ENCODE measurements at regions not wholly inside any gene's neighbourhood (a gene's known extent, or its start where the extent isn't known, plus 50 kb on each side); places are given as distances from the start of the nearest gene placed in this dataset.

DNA sequence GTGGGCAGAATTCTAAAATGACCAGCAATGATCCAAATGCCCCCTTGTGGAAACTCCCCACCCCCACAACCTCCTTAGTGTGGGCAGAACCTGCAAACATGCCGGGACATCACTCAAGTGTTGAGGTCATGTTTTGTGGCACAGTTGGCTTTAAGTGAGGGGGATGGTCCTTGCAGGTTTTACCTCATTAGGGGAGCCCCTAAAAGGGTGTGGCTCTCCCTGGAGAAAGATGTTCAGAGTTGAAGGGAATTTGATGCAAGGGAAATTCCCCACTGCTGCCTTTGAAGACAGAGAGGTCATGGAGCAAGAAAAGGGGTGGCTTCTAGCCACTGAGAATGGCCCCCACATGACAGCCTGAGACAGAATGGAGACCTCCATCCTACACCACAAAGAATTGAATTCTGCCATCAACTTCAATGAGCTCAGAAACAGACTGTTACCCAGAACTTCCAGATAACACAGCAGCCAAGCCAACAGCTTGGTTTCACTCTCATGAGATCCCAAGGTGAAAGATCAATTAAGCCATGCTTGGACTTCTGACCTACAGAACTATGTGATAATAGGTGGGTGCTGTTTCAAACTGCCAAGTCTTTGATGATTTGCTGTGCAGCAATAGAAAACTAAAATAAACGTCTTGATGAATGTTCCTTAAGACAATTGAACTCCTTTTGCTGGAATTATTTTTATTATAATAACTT is 103.4 kb downstream of the MED10 start:
- DNase-seq (ENCODE audit: low read depth in 2 of 3, low spot score in 1 of 3): peak in 1 of 3 donors; percentile 5

DNA sequence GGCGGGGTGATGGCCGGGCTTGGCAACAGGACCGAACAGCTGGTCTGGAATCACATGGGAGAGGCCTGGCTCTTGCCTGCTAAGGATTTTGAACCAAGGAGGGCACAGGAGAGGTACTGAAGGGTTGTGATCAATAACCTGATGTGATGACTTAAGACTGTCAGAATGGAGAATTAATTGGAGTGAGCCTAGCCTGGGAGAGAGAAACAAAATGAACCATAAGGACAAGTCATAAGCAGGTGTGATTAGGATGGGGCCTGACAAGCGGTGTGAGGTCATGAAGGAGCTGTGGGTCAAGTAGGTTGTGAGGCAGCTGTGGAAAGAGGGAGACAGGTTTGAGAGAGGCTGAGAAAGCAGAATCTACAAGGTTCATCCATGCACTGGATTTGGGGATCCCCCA is 104.6 kb downstream of the MED10 start:
- DNase-seq (ENCODE audit: low read depth in 2 of 3, low spot score in 1 of 3): no peak

DNA sequence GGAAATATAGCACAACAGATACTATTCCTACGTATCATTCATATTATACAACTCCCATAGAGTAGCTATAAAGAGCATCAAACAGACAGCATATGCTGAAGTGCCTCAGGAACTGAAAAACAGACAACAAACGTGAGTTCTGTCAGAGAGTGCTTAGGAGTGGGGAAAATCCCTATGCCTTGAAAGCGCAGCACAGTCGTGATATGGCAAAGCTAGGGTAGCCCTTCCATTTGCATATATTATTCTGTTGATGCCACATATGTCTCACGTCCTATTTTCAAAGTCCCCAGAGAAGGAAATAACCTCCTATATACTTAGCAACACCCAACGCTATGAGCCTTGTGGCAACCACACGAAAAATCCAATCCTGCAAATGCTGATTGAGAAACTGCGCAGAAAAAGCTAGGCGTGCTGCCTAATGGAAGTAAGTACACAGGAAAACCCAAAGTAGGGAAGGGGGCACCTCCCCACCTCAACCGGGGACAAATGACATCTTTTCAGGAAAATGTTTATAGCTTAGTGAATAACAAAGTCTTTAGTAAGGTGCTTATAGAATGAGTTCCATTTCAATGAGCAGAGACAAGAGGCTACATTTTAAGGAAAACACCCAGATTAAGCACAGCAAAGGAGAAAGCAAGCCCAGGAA is 105.1 kb downstream of the MED10 start:
- DNase-seq (ENCODE audit: low read depth in 2 of 3, low spot score in 1 of 3): no peak

DNA sequence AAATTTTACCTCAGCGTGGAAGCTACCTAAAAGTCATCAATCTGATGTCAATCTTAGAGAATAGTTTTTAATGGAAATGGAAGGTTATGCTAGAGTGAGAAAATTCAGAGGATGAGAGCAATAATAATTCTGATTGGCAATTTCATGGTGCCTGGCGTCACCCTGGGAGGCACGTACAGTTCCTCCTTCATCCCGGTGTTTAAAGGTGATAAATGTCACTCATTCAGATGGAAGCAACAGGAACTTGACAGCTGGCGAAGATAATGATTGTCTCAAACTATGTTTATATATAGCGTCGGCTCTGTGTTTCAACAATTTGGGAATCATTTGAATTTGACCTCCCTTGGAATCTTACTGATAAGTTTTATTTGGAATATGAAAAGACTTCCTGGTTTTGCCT is 108.4 kb downstream of the MED10 start:
- DNase-seq (ENCODE audit: low read depth in 2 of 3, low spot score in 1 of 3): no peak

DNA sequence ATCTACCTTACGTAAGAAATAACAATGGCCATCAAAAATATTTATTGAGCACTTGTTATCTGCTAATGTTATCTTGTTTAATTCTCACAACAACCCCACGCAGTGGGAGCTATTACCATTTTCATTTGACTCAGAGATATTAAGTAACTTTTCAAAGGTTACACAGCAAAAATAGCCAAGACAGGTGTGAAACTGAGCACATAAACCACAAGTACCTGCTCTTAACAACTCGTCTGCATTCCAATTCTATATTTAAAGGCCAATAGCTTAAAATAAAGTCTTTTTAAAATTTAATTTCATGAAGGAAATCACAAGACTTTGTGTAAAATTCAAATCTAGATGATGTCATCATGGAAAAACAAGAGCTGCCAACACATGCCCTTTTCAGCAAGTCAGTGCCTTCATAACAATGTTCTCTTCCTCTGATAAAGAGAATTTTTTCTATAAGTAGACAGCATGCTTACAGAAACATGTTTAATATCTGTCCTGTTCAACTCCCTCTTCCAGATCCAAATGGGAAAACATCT is 111.6 kb downstream of the MED10 start:
- DNase-seq (ENCODE audit: low read depth in 2 of 3, low spot score in 1 of 3): no peak

DNA sequence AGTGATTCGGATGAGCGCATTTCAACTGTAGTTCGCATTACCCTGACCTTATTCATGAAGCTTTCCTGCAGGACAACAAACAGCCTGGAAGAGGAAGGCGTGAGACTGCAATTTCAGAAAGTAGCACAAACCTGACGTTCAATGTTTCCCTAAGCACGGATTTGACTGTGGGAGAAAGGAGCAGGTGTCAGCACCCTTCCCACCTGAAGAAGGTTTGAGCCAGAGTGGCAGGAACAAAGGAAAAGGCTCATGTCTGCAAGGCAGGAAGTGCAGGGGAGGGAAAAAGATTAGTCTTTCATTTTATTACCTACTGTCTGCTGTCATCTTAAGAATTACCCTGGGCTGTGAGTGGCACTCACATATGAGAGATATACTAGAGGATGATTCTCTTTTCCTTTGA is 114.0 kb downstream of the MED10 start:
- DNase-seq (ENCODE audit: low read depth in 2 of 3, low spot score in 1 of 3): no peak

DNA sequence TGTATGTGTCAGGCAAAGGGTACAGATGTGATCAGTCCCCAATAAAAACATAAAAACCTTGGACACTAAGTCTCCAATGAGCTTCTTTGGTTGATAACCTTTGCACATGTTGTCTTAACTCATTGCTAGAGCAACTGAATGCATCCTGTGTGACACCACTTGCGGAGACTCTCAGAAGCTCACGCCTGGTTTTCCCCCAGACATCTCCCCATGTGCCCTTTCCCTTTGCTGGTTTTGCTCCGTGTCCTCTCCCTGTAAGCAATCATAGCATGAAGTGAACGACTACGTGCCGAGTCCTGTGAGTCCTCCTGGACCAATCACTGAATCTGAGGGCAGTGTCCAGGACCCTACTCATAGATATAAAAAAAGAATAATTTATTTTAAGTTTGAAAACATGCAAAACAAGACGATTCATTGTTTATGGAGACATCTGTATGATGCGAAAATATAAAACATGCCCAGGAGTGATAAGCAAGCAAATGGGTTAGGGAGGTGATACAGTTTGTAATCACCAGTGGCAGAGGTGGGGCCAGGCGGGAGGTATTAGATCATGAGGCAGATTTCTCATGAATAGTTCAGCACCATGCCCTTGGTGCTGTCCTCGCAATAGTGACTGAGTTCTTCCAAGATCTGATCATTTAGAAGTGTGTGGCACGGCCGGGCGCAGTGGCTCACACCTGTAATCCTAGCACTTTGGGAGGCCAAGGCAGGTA is 115.5 kb downstream of the MED10 start:
- DNase-seq (ENCODE audit: low read depth in 2 of 3, low spot score in 1 of 3): no peak

DNA sequence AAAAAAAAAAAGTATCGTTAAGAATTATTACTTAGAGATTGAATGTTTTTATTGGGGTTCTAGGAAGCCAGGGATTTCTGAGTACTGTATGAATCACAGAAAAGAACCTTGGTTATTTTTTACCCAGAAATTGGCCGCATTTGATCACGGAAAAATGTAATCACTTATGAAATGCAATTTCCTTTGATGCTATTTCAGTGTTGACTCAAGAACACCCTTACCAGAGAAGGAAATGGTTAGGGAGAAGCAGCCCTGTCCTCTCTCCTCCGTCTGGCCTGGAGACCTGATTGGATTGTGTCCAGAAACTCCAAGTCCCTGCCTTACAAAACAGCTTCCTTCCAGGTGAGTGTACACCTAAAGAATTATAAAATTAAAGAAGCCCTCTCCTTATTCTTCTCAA is 116.7 kb downstream of the MED10 start:
- DNase-seq (ENCODE audit: low read depth in 2 of 3, low spot score in 1 of 3): peak in 1 of 3 donors; percentile 11

DNA sequence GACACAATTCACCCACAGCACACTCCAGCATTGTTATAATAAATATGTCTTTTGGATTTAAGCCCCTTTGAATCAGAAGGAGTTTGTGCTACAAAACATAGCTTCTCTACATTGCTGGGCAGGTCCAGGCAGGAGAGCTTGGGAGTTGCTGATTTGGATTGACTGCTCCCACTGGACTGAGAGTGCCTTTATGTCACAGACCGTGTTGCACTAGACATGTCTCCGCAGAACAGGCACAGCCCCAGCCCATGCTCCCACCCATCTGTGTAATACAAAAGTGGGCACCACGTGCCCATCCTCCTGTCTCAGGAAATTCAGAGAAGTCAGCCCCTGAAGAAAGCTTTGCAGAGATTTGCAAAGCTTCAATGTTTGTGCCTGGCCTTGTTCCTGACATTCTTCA is 117.1 kb downstream of the MED10 start:
- no peak for DNase-seq (ENCODE audit: low read depth in 2 of 3, low spot score in 1 of 3)

DNA sequence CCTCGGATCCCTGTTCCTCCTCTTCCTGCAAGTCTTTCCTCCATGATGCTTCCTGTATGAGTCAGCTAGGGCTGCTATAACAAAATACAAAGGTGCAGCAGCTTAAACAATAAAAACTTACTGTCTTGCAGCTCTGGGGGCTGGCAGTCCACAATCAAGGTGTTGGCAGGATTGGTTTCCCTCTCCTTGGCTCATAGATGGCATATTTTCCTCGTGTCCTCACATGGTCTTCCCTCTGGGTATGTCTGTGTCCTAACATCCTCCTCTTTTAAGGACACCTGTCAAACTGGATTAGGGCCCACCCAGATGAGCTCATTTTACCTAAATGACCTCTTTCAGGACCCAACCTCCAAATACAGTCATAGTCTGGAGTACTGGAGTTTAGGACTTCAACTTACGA is 117.5 kb downstream of the MED10 start:
- DNase-seq (ENCODE audit: low read depth in 2 of 3, low spot score in 1 of 3): no peak

DNA sequence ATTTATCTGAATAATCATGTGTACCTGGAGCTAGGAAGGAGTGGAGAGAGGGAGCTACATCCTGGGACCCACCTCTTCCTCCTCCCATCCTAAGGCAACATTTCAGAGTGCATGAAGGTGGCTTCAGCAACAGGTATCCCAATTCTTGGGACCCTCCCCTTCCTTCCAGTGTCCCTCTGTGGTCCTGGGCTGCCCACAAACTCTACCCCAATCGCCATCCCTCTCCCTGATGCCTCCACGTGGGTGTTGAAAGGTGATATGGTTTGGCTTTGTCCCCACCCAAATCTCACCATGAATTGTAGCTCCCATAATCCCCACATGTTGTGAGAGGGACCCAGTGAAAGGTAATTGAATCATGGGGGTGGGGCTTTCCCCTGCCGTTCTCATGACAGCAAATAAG is 121.4 kb downstream of the MED10 start:
- no peak for DNase-seq (ENCODE audit: low read depth in 2 of 3, low spot score in 1 of 3)

DNA sequence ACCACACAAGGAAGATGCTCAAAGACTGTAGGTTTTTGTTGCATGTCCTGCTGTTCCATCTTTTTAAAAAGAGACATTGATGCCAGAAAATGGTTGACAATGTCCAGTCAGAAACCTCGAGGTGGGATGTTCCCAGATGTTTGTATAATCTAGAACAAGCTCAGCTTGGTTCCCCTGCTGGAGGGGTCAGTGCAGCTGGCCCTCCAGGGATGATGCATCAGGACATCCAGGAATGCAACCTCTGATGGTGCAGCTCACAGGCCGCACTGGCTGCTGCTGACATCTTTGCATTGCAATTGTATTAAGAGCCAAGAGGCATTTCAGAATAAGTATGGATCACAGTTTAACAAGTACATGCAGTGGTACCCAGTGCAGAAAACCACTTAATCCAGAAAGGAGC is 122.4 kb downstream of the MED10 start:
- no peak for DNase-seq (ENCODE audit: low read depth in 2 of 3, low spot score in 1 of 3)

DNA sequence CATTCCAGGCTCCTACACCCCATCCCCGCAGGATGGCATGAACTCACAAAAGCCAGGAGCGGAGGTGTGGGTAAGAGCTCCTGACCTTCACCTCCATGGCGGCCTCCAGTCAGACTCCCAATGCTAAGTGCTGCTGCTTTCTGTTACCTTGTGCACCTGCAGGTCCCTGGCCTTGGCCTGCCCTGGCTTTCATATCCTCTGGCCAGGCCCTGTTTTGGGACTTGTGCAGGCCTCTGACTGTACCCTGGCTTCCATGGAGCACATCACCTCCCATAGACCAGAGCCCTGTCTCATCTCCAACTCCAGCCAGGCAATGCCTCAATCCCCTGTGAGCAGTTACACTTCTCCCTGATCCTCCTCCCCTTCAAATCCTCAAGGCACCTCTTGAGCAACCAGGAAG is 124.5 kb downstream of the MED10 start:
- no peak for DNase-seq (ENCODE audit: low read depth in 2 of 3, low spot score in 1 of 3)

DNA sequence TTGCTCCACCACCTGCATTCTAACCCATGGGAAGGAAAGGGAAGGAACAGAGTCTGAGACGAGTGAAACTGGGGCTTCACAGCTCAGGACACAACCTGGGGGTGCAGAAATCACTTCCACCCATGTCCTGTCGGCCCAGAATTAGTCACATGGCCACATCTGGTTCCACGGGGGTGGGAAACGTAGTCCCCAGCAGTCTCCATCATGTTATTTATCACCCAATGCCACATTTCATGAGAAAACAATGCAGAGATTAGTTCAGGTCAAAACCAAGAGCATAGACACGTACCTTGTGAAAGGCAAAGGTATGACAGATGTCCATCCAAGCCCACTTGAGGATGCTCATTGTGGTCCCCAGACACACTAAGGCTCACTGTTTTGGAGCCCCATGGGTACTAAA is 125.1 kb downstream of the MED10 start:
- DNase-seq (ENCODE audit: low read depth in 2 of 3, low spot score in 1 of 3): no peak

DNA sequence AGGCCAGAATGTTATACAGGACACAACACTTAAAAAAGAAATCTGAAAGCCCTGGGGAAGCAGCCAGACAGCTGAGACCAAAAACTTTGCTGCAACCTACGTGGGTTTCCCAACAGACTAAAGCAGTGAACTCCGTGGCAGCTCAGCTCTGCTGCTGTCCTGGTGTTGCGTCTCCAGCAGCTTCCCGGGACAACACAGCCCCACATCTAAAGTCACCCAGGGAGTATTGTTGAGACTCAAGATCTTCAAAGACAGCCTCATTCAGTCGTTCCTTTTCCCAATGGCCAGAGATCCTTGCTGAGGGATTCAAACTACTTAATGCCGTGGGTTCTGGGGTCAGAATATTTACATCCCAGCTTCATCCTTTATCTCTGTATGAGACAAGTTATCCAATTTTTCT is 125.8 kb downstream of the MED10 start:
- no peak for DNase-seq (ENCODE audit: low read depth in 2 of 3, low spot score in 1 of 3)

DNA sequence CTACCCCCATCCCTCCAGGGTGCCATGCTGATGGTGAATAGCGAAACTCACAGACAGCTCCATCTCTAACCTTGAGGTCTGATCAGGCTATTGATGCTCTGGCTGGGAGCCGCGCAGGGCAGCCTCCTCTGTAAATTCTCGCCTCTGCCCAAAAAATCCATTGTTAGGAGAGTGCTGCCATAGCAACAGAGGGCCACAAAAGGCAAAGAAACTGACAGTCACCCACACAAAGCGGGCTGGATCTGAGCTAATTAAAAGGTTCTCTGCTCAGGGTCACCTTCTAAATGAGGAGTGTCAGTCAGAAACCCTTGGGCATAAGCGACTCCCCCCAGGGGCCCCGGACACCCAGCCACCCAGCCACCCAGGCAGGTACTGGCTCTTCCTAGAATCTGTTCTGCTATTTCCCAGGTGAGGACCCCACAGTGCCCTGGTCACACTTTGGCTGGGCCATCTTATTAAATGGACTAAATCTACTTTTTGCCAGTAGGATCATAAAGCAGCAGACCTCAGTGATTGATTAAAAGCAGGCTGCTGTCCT is 126.7 kb downstream of the MED10 start:
- DNase-seq (ENCODE audit: low read depth in 2 of 3, low spot score in 1 of 3): no peak

DNA sequence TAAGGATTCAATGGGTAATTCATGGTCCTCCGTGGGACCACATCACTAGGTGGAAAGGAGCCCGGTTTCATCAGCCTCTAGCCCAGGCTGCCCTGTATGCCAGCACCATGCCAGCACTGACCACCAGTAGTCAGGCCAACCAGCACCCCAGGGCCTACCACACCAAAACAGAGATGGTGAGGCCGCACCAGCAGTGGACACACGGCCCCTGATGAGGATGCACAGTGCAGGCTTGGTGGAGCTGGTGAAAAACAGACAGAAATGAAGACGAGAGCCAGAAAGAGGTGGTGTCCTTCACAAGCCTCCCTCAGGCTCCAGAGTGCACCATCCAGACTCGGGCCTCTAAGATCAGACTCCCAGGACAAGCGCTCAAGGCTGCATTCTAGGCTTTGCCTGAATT is 128.2 kb downstream of the MED10 start:
- DNase-seq (ENCODE audit: low read depth in 2 of 3, low spot score in 1 of 3): no peak

DNA sequence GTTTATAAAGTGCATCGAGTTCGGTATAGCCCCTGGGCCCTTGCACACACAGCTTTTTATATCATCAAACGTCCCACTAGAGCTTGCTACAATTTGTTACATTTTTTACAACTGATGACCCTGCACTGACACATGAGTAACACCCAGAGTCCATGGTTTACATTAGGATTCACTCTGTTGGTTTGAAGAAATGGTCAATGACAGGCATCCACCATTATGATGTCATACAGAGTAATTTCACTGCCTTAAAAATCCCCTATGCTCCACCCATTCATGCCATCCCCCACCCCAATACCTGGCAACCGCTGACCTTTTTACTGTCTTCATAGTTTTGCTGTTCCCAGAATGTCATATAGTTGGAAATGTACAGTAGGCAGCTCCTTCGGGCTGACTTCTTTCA is 130.2 kb downstream of the MED10 start:
- no peak for DNase-seq (ENCODE audit: low read depth in 2 of 3, low spot score in 1 of 3)

DNA sequence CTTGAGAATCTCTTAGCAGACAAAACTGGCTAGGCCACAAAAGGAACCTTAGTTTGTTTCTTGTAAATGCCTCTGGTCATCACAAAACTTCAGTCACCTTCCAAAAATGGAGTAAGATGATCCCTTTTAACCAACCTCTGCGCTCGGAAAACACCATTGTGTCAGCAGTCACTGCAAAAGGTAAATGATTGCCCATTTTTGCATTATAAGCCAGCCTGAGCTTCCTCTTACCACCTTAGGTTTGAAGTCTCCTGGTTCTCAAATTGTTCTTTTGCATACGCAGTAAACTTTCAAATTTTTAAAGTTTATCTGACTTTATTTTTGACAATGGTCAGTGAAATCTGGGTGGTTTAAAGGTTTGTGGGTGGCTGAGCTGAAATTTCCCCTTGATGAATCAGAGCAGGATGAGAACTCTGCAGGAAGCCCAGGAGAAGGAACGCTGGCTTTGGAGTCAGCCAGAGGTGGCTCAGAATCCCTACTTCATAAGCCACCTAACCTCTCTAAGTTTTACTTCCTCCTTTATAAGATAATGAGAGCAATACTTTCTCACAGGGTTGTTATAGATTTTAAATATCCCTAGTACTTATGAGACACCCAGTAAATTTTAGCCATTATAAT is 131.4 kb downstream of the MED10 start:
- no peak for DNase-seq (ENCODE audit: low read depth in 2 of 3, low spot score in 1 of 3)

DNA sequence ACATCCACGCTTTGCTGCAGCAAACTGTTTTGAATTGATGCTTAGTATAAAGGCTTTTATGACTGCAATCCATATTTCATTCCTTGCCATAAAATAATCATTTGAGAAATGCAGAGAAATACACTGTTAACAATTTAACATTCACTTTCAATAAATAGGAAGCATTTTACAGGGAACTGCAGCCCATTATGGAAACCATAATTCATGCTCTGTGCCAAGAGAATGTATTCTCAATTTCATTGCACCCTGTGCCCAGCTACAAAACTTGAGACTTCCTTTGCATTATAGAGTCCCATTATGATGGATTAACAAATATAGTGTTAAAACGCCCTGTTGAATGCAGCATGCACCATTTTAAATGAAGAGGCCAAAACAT is 134.0 kb downstream of the MED10 start:
- DNase-seq (ENCODE audit: low read depth in 2 of 3, low spot score in 1 of 3): no peak

DNA sequence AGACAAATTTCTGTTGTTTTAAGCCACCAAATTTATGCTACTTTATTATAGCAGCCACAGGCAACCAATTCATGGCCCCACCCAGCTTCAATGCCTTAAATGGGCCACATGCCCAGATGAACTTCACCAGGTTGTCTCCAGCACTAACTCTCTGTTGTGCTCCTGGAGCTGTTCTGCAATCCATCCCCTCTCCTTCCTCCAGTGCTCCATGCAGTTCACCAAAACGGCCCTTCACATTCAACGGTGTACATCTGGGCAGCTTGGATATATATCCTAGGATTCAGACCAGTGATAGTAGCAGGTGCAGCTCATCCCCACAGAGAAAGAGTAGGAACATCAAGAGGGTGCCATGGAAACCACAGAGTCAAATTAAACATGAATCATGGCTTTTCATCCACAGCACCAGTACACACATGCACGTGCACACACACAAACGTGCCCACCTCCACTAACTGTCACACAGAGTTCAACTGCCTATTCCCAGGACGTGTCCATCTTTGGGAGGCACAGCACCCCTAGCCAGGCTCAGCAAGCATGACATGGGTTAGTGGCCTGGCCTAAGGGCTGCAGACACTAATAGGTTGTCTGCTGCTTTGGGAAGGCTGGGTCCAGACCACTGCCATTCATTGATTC is 134.5 kb downstream of the MED10 start:
- no peak for DNase-seq (ENCODE audit: low read depth in 2 of 3, low spot score in 1 of 3)

All from stimulated activated CD4-positive, alpha-beta T cell treated with anti-CD3 and anti-CD28 coated beads, Interleukin-12 subunit alpha, Interleukin-12 subunit beta, amount 100 ng/mL, for 48 hours (primary cell).